Right lobe of liver (tissue), 6 donors: ENCODE measurements at regions not wholly inside any gene's neighbourhood (a gene's known extent, or its start where the extent isn't known, plus 50 kb on each side); places are given as distances from the start of the nearest gene placed in this dataset.
A peak's percentile ranks its signal among the peaks of the same experiment; 100 is the strongest.

ENCODE experiments used
- ATAC-seq, 4 donors: fragments of 200-7000 bp; cut with Tn5 transposase; one replicate each; pipeline ENCODE4 v1.9.1; 2020; ENCODE audit warnings: mild to moderate bottlenecking in 4 of 4, moderate library complexity in 4 of 4
- DNase-seq, 3 donors: peaks; one replicate each; pipeline ENCODE4 v3.0.0-alpha.2; 2020
- H3K27ac ChIP-seq, 3 donors: fragments of 200-600 bp; one replicate each; pipeline ENCODE4 v1.8.0; 2022
- H3K27me3 ChIP-seq, 2 donors: fragments of 200-600 bp; one replicate each; pipeline ENCODE4 v1.8.0; 2022
- H3K36me3 ChIP-seq, 4 donors: fragments of 200-600 bp; sonication (generic) in 1 of 4; one replicate each; pipeline versions ENCODE4 v1.5.1 to v1.8.0; 2017 to 2022; ENCODE audit warnings: control low read depth in 1 of 4
- H3K4me1 ChIP-seq, 4 donors: fragments of 200-600 bp; sonication (generic) in 1 of 4; one replicate each; pipeline versions ENCODE4 v1.5.1 to v1.8.0; 2017 to 2022; ENCODE audit warnings: control low read depth in 1 of 4
- H3K4me3 ChIP-seq, 3 donors: fragments of 200-600 bp; one replicate each; pipeline ENCODE4 v1.8.0; 2022
- H3K9me3 ChIP-seq, 4 donors: fragments of 200-600 bp; sonication (generic) in 1 of 4; one replicate each; pipeline versions ENCODE4 v1.5.1 to v1.8.0; 2017 to 2022; ENCODE audit warnings: control low read depth in 1 of 4
- POLR2A ChIP-seq: fragments of 450-650 bp; IDR thresholded peaks from one replicate; pipeline ENCODE4 v1.6.1; 2017; ENCODE audit warnings: antibody characterized with exemption, mild to moderate bottlenecking
- WGBS: methylation state at CpG from one replicate; pipeline ENCODE4 v1.1.6; 2018; ENCODE audit warnings: low coverage, low lambda C conversion rate; ENCODE audit not compliant: insufficient coverage; ENCODE audit errors: missing lambda C conversion rate; 5-methylcytosine and 5-hydroxymethylcytosine counted together
- intact Hi-C, 2 donors: fragments of 100-400 bp; cut with DNase I; formaldehyde crosslinking; loops; one replicate each; pipeline versions ENCODE4 v1.11.2 to v1.14.1; 2022
- TF ChIP-seq, protein P1 (sequence below), 4 donors: fragments of 200-600 bp in 3 of 4; fragments of 450-650 bp in 1 of 4; IDR thresholded peaks; one replicate each; pipeline versions ENCODE4 v1.5.1 to v1.8.0; 2016 to 2022; ENCODE audit warnings: antibody characterized with exemption in 4 of 4, mild to moderate bottlenecking in 2 of 4
- donor health status: DM: no; HTN: yes; CAD: no.
- donor health status: DM: no; HTN: no; CAD: no.
- donor health status: DM: no; HTN: no; CAD: no.
- donor health status: DM: no; HTN: yes; CAD: no.
- donor health status: DM: no; HTN: yes; CAD: no.

DNA sequence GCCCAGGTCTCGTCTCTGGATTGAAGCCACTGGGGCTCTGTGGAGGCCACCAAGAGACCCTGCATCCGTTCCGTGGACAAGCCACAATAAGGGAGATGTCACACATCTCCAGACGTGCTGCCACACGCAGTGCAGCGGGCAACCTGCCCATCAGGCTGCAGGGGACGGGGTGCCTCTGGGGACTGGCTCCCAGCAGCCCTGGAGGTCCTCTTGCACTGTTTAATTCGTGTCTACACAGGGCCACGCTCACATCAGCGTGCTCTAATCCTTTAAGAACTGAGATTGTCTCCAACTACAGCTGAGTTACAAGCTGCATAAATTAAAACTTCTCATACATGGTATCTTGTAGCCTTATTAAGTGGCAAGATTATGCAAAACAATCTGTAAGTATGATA lies 1232.2 kb downstream of the BRD1 start:
- Histone ChIP-seq H3K4me1 (no peaks in the 10 kb centered on the region), H3K4me3 (no peak overlapping the region), H3K9me3 (no peaks in the 10 kb centered on the region), H3K27ac (no peak overlapping the region), H3K36me3 (no peaks in the 10 kb centered on the region), H3K27me3 (no peaks in the 10 kb centered on the region)
- intact Hi-C loops = no loop called here
- no CpG with 5 or more reads among the region's 10 CpGs for WGBS
- peak in 1 of 4 donors; percentile 11 for ATAC-seq
- no peak for DNase-seq
- TF ChIP-seq, protein P1, sequence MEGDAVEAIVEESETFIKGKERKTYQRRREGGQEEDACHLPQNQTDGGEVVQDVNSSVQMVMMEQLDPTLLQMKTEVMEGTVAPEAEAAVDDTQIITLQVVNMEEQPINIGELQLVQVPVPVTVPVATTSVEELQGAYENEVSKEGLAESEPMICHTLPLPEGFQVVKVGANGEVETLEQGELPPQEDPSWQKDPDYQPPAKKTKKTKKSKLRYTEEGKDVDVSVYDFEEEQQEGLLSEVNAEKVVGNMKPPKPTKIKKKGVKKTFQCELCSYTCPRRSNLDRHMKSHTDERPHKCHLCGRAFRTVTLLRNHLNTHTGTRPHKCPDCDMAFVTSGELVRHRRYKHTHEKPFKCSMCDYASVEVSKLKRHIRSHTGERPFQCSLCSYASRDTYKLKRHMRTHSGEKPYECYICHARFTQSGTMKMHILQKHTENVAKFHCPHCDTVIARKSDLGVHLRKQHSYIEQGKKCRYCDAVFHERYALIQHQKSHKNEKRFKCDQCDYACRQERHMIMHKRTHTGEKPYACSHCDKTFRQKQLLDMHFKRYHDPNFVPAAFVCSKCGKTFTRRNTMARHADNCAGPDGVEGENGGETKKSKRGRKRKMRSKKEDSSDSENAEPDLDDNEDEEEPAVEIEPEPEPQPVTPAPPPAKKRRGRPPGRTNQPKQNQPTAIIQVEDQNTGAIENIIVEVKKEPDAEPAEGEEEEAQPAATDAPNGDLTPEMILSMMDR (IDR thresholded peaks at IDR 0.05) = no peak
- TF ChIP-seq POLR2A = no peak

DNA sequence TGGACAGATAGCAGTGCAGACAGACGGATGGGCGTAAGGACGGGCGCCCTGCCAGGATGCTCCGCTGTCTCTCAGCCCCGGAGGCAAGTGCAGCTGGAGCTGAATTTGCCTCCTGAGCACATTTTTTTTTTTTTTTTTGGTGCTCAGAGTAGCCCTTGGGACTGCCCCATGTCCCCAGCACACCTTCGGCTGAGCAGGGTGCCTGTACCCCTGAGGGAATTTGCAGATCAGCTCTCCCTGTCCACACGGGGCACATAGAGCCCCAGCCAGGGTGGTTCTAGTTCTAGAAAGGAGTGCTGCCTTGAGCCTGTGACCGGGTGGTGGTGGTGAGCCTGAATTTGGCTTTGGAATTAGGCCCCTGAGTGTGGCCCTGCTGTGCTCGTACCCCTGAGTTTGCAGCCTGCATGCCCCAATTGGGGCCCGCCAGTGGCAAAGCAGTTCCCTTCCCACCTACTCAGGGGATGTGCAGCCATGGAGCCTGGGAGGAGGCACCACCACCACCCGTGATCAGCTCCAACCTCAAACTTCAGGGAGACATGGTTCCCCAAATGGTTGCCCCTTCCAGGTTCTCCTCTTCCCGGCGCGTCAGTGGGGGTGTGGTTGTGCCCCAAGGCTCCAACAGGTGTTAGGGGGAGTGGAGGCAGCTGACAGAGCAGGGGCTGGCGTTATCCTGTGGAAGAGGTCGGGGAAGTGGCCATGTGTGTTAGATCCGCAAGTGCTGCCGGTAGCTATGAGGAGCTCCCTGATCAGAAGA lies 1232.7 kb downstream of the BRD1 start:
- WGBS = 76% methylated on average over 9 of the region's 19 CpGs
- Histone ChIP-seq H3K27ac (no peak overlapping the region), H3K36me3 (no peaks in the 10 kb centered on the region), H3K4me3 (no peak overlapping the region), H3K9me3 (no peaks in the 10 kb centered on the region), H3K4me1 (no peaks in the 10 kb centered on the region), H3K27me3 (no peaks in the 10 kb centered on the region)
- ATAC-seq (no peak), DNase-seq (no peak)
- TF ChIP-seq, protein P1 (IDR thresholded peaks at IDR 0.05) = no peak
- no peak for TF ChIP-seq POLR2A
- intact Hi-C loops = no loop called here

DNA sequence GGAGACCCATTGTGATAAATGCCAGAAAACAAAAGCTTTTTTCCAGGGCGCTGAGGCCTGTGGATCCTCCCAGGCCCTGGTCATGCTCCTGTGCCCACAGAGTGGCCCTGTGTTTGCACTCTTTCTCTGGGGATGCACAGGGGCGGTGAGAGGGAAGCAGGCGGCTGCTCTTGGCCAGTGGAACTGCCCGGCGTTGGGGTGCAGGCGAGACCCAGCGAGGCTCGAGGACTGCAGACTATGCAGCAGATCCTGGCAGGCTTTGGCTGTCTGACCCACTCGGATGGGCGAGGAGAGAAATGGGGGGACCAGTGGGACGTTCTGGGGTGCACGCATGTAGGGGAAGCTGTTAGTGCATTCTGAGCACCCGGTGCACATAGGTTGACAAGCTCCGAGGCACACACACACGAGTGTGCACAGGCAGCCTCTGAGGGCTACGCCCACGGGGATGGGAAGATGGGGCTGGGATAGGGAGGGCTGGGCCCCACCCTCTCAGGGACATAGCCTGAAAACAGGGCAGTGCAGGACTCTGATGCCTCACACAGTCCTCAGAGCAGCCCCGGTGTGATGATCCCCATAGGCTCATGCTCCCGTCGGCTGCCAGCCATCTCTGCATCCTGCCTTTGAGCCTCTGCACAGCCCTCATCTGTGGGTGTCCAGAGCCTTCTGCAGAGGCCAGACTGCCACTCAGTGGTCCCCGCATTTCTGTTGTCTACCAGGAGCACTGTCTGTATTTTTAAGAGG lies 1233.5 kb downstream of the BRD1 start:
- DNase-seq (no peak), ATAC-seq (no peak)
- no peak overlapping the region for H3K4me3 ChIP-seq
- no peaks in the 10 kb centered on the region for H3K4me1 ChIP-seq
- H3K36me3 ChIP-seq = no peaks in the 10 kb centered on the region
- H3K9me3 ChIP-seq = no peaks in the 10 kb centered on the region
- TF ChIP-seq POLR2A = no peak
- TF ChIP-seq, protein P1 (IDR thresholded peaks at IDR 0.05) = no peak
- no peaks in the 10 kb centered on the region for H3K27me3 ChIP-seq
- WGBS = 79% methylated on average over 6 of the region's 21 CpGs
- intact Hi-C loops = no loop called here
- H3K27ac ChIP-seq = no peak overlapping the region

DNA sequence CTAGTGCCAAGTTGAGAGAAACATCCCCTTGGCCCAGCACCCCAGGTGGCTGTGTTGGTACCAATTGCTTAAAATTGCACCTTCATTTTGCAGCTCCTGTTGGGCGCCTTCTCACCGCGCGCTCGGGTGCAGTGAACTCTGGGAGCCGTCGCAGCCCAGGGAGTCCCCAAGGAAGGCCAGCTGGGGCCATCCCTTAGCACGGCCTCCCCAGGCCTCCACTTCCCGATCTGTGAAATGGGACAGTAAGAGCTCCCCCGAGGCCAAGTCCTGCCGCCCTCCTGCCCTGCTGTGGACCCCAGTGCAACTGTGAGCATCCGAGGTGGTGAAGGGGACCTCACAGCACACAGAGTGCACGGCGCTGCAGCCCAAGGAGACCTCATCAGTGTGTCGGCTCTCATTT lies 1234.1 kb downstream of the BRD1 start:
- DNase-seq = no peak
- Histone ChIP-seq H3K9me3 (no peaks in the 10 kb centered on the region), H3K27ac (no peak overlapping the region), H3K4me1 (no peaks in the 10 kb centered on the region), H3K27me3 (no peaks in the 10 kb centered on the region), H3K36me3 (no peaks in the 10 kb centered on the region), H3K4me3 (no peak overlapping the region)
- no peak for TF ChIP-seq POLR2A
- TF ChIP-seq, protein P1 (IDR thresholded peaks at IDR 0.05) = no peak
- 71% methylated on average over 11 of the region's 15 CpGs for WGBS
- intact Hi-C loops = no loop called here
- ATAC-seq = no peak
